Glutamatergic neuron (in vitro differentiated cells): ENCODE measurements at regions not wholly inside any gene's neighbourhood (a gene's known extent, or its start where the extent isn't known, plus 50 kb on each side); places are given as distances from the start of the nearest gene placed in this dataset.

ENCODE experiments used
- DNase-seq: peaks from one replicate; pipeline ENCODE4 v3.0.0; 2022
- H3K27ac Mint-ChIP-seq: one replicate; pipeline ENCODE4 v1.8.0; 2020; ENCODE audit warnings: mild to moderate bottlenecking, mixed read lengths, inconsistent platforms; ENCODE audit not compliant: unreplicated experiment
- H3K27me3 Mint-ChIP-seq: one replicate; pipeline ENCODE4 v1.8.0; 2020; ENCODE audit warnings: mild to moderate bottlenecking, moderate library complexity, mixed read lengths, inconsistent platforms; ENCODE audit not compliant: unreplicated experiment
- H3K36me3 Mint-ChIP-seq: one replicate; pipeline ENCODE4 v1.8.0; 2020; ENCODE audit warnings: mild to moderate bottlenecking, mixed read lengths, inconsistent platforms; ENCODE audit not compliant: unreplicated experiment
- H3K4me1 Mint-ChIP-seq: one replicate; pipeline ENCODE4 v1.8.0; 2020; ENCODE audit warnings: mild to moderate bottlenecking, low read depth, mixed read lengths, inconsistent platforms; ENCODE audit not compliant: unreplicated experiment
- H3K4me3 Mint-ChIP-seq: one replicate; pipeline ENCODE4 v1.8.0; 2020; ENCODE audit warnings: mild to moderate bottlenecking, mixed read lengths, inconsistent platforms; ENCODE audit not compliant: unreplicated experiment
- H3K9me3 Mint-ChIP-seq: one replicate; pipeline ENCODE4 v1.8.0; 2020; ENCODE audit warnings: mild to moderate bottlenecking, moderate library complexity, mixed read lengths, inconsistent platforms; ENCODE audit not compliant: unreplicated experiment
- CTCF ChIP-seq: fragments of 200-600 bp; sonication (generic); IDR thresholded peaks from one replicate; pipeline ENCODE4 v1.5.0; 2021; ENCODE audit not compliant: partially characterized antibody, unreplicated experiment

- Mint-ChIP-seq H3K4me3 (no peak overlapping the region), H3K36me3 (no peaks in the 10 kb centered on the region), H3K27ac (no peak overlapping the region), H3K4me1 (no peaks in the 10 kb centered on the region), H3K9me3 (no peaks in the 10 kb centered on the region), H3K27me3 (no peaks in the 10 kb centered on the region)
- TF ChIP-seq CTCF: no peak
- DNase-seq: no peak
Measured at GRCh38 chr16:65201511-65201910, 79.6 kb upstream of the CDH11 start.

- H3K9me3 Mint-ChIP-seq: no peaks in the 10 kb centered on the region
- H3K36me3 Mint-ChIP-seq: no peaks in the 10 kb centered on the region
- H3K27ac Mint-ChIP-seq: no peak overlapping the region
- H3K4me1 Mint-ChIP-seq: no peaks in the 10 kb centered on the region
- no peak overlapping the region for H3K4me3 Mint-ChIP-seq
- H3K27me3 Mint-ChIP-seq: no peaks in the 10 kb centered on the region
- no peak for DNase-seq
- TF ChIP-seq CTCF: no peak
Measured at GRCh38 chr16:65200857-65201256, 79.0 kb upstream of the CDH11 start.

- TF ChIP-seq CTCF: no peak
- Mint-ChIP-seq H3K36me3 (no peaks in the 10 kb centered on the region), H3K9me3 (peaks cover 2% of the 10 kb centered on the region), H3K27ac (no peak overlapping the region), H3K27me3 (no peaks in the 10 kb centered on the region), H3K4me3 (no peak overlapping the region), H3K4me1 (no peaks in the 10 kb centered on the region)
- no peak for DNase-seq
Measured at GRCh38 chr16:65200156-65200773, 78.4 kb upstream of the CDH11 start.

- Mint-ChIP-seq H3K27me3 (no peaks in the 10 kb centered on the region), H3K36me3 (no peaks in the 10 kb centered on the region), H3K9me3 (peaks cover 2% of the 10 kb centered on the region), H3K4me3 (no peak overlapping the region), H3K4me1 (no peaks in the 10 kb centered on the region), H3K27ac (no peak overlapping the region)
- TF ChIP-seq CTCF: no peak
- DNase-seq: no peak
Measured at GRCh38 chr16:65196420-65197075, 74.7 kb upstream of the CDH11 start.

GRCh38 chr16:65195998-65196397 lies 74.1 kb upstream of the CDH11 start:
- Mint-ChIP-seq H3K4me1 (no peaks in the 10 kb centered on the region), H3K9me3 (peaks cover 2% of the 10 kb centered on the region), H3K36me3 (no peaks in the 10 kb centered on the region), H3K4me3 (no peak overlapping the region), H3K27me3 (no peaks in the 10 kb centered on the region), H3K27ac (no peak overlapping the region)
- no peak for DNase-seq
- no peak for TF ChIP-seq CTCF
